ENCODE measurements at regions not wholly inside any gene's neighbourhood (a gene's known extent, or its start where the extent isn't known, plus 50 kb on each side); places are given as distances from the start of the nearest gene placed in this dataset.

GRCh38 chr4:116796022-116796421 lies 289.4 kb downstream of the TRAM1L1 start:
- no peak for DNase-seq
- H3K36me3 ChIP-seq (ENCODE audit: low read depth, low read length): no peaks in the 10 kb centered on the region
- ATAC-seq: no peak; the same call in 1 of the 2 replicates
- no peaks in the 10 kb centered on the region for H3F3A ChIP-seq (ENCODE audit: low read length, unreplicated experiment)
- H3K27me3 ChIP-seq (ENCODE audit: low read length): no peaks in the 10 kb centered on the region
- H3K9ac ChIP-seq (ENCODE audit: low read length): no peak overlapping the region
- ChIA-PET CTCF (no interaction called here), POLR2A (ENCODE audit: unreplicated experiment) (no interaction called here)
- no peaks in the 10 kb centered on the region for H4K20me1 ChIP-seq (ENCODE audit: low read length)
- H3K79me2 ChIP-seq (ENCODE audit: low read length): no peaks in the 10 kb centered on the region
- H3K4me2 ChIP-seq (ENCODE audit: low read length): no peak overlapping the region
- intact Hi-C loops (cut with micrococcal nuclease): no loop called here
- no peaks in the 10 kb centered on the region for H3K9me3 ChIP-seq (ENCODE audit: low read length)
- H3K27ac ChIP-seq (ENCODE audit: low read length): no peak overlapping the region
- H3K4me3 ChIP-seq (ENCODE audit: low read length): no peak overlapping the region
- H2AFZ ChIP-seq (ENCODE audit: low read length): no peak overlapping the region
- H3K9me2 ChIP-seq (replicated peaks; ENCODE audit: low read length): no peaks in the 10 kb centered on the region
- H3K4me1 ChIP-seq (ENCODE audit: insufficient read depth, low read length): no peaks in the 10 kb centered on the region
- BruUV-seq (replicated peaks): no TSS peak
- TF ChIP-seq EZH2 (IDR thresholded peaks at IDR 0.05; ENCODE audit: low read length, unreplicated experiment): no peak
- TF ChIP-seq EZH2phosphoT487 (IDR thresholded peaks at IDR 0.05; ENCODE audit: borderline replicate concordance, low read length): no peak
- TF ChIP-seq CTCF (conservative IDR thresholded peaks at IDR 0.05; ENCODE audit: low read depth, low read length): no peak

- no peaks in the 10 kb centered on the region for H3K9me2 ChIP-seq (replicated peaks; ENCODE audit: low read length)
- ChIA-PET CTCF (no interaction called here), POLR2A (ENCODE audit: unreplicated experiment) (no interaction called here)
- no peak overlapping the region for H3K27ac ChIP-seq (ENCODE audit: low read length)
- DNase-seq: no peak
- ATAC-seq: no peak
- TF ChIP-seq EZH2phosphoT487 (IDR thresholded peaks at IDR 0.05; ENCODE audit: borderline replicate concordance, low read length) (no peak), EZH2 (IDR thresholded peaks at IDR 0.05; ENCODE audit: low read length, unreplicated experiment) (no peak), CTCF (conservative IDR thresholded peaks at IDR 0.05; ENCODE audit: low read depth, low read length) (no peak)
- H3K9ac ChIP-seq (ENCODE audit: low read length): no peak overlapping the region
- intact Hi-C loops (cut with micrococcal nuclease): no loop called here
- H3K9me3 ChIP-seq (ENCODE audit: low read length): no peaks in the 10 kb centered on the region
- no peaks in the 10 kb centered on the region for H3F3A ChIP-seq (ENCODE audit: low read length, unreplicated experiment)
- H3K4me1 ChIP-seq (ENCODE audit: insufficient read depth, low read length): no peaks in the 10 kb centered on the region
- no peak overlapping the region for H3K4me3 ChIP-seq (ENCODE audit: low read length)
- H2AFZ ChIP-seq (ENCODE audit: low read length): no peak overlapping the region
- H3K27me3 ChIP-seq (ENCODE audit: low read length): no peaks in the 10 kb centered on the region
- H4K20me1 ChIP-seq (ENCODE audit: low read length): no peaks in the 10 kb centered on the region
- no peaks in the 10 kb centered on the region for H3K79me2 ChIP-seq (ENCODE audit: low read length)
- H3K36me3 ChIP-seq (ENCODE audit: low read depth, low read length): no peaks in the 10 kb centered on the region
- H3K4me2 ChIP-seq (ENCODE audit: low read length): no peak overlapping the region
- BruUV-seq (replicated peaks): no TSS peak
Observed at GRCh38 chr4:116788723-116789122, 296.7 kb downstream of the TRAM1L1 start.

- TF ChIP-seq CTCF (conservative IDR thresholded peaks at IDR 0.05; ENCODE audit: low read depth, low read length) (no peak), EZH2 (IDR thresholded peaks at IDR 0.05; ENCODE audit: low read length, unreplicated experiment) (no peak), EZH2phosphoT487 (IDR thresholded peaks at IDR 0.05; ENCODE audit: borderline replicate concordance, low read length) (no peak)
- no peak overlapping the region for H3K4me2 ChIP-seq (ENCODE audit: low read length)
- no peaks in the 10 kb centered on the region for H3K4me1 ChIP-seq (ENCODE audit: insufficient read depth, low read length)
- intact Hi-C loops (cut with micrococcal nuclease): no loop called here
- BruUV-seq (replicated peaks): no TSS peak
- no peak overlapping the region for H3K9ac ChIP-seq (ENCODE audit: low read length)
- no peak overlapping the region for H3K4me3 ChIP-seq (ENCODE audit: low read length)
- H3K36me3 ChIP-seq (ENCODE audit: low read depth, low read length): no peaks in the 10 kb centered on the region
- no peaks in the 10 kb centered on the region for H3K27me3 ChIP-seq (ENCODE audit: low read length)
- H3K9me2 ChIP-seq (replicated peaks; ENCODE audit: low read length): no peaks in the 10 kb centered on the region
- H3K79me2 ChIP-seq (ENCODE audit: low read length): no peaks in the 10 kb centered on the region
- no peaks in the 10 kb centered on the region for H3F3A ChIP-seq (ENCODE audit: low read length, unreplicated experiment)
- H2AFZ ChIP-seq (ENCODE audit: low read length): no peak overlapping the region
- DNase-seq (no peak), ATAC-seq (no peak)
- no peaks in the 10 kb centered on the region for H4K20me1 ChIP-seq (ENCODE audit: low read length)
- ChIA-PET CTCF (no interaction called here), POLR2A (ENCODE audit: unreplicated experiment) (no interaction called here)
- H3K27ac ChIP-seq (ENCODE audit: low read length): no peak overlapping the region
- H3K9me3 ChIP-seq (ENCODE audit: low read length): no peaks in the 10 kb centered on the region
Observed at GRCh38 chr4:116755051-116755450, 330.3 kb downstream of the TRAM1L1 start.

Data from PC-3 (cell line).